A673 (cell line): ENCODE measurements at regions not wholly inside any gene's neighbourhood (a gene's known extent, or its start where the extent isn't known, plus 50 kb on each side); places are given as distances from the start of the nearest gene placed in this dataset.

Source experiments
- CTCF ChIP-seq: fragments of 300-800, 200-600 bp; sonication (generic); conservative IDR thresholded peaks from 2 replicates; pipeline ENCODE4 v1.5.1; 2017; ENCODE audit warnings: low read depth, mild to moderate bottlenecking, antibody characterized with exemption, low read length, moderate library complexity, mixed read lengths
- EZH2 ChIP-seq: fragments of 200-600 bp; sonication (generic); IDR thresholded peaks from 2 replicates; pipeline ENCODE4 v1.6.1; 2017; ENCODE audit warnings: borderline replicate concordance, low read depth, mild to moderate bottlenecking, mixed read lengths, antibody characterized with exemption, low read length; ENCODE audit not compliant: poor library complexity, severe bottlenecking

DNA sequence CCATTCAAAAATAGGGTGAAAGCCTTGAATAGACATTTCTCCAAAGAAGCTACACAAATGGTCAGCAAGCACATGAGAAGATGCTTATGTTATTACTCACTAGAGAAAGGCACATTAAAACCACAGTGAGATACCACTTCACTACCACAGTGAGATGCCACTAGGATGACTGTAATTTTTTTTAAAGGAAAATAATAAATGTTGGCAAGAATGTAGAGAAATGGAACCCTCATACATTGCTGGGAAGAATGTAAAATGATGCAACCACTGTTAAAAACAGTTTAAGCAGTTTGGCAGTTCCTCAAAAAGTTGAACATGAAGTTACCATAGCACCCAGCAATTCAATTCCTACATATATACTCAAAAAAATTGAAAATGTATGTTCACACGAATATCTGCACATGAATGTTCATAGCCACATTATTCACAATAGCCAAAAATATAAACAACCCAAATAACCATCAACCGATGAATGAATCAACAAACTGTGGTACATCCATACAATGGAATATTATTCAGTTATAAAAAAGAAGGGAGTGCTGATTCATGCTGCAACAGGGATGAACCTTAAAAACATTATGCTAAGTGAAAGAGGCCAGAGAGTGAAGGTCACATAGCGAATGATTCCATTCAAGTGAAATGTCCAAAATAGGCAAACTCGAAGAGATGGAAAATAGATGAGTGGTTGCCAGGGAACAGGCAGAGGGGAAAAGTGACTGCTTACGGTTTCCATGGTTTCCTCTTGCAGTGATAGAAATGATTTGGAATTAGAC is 156.2 kb upstream of the NDUFV2 start:
- TF ChIP-seq CTCF (no peak), EZH2 (no peak)
